Gastrocnemius medialis (tissue), 4 donors: ENCODE measurements at regions not wholly inside any gene's neighbourhood (a gene's known extent, or its start where the extent isn't known, plus 50 kb on each side); places are given as distances from the start of the nearest gene placed in this dataset.

Experiments used
- POLR2A ChIP-seq, 2 donors: fragments of 450-650 bp; IDR thresholded peaks; one replicate each; pipeline ENCODE4 v1.6.1; 2017; ENCODE audit warnings: antibody characterized with exemption in 2 of 2, mild to moderate bottlenecking in 2 of 2, moderate library complexity in 2 of 2
- TF ChIP-seq, protein P1 (sequence below), 5 experiments: fragments of 450-650 bp in 3 of 5; fragments of 200-600 bp in 2 of 5; sonication (generic) in 2 of 5; IDR thresholded peaks in 4 of 5; conservative IDR thresholded peaks in 1 of 5; 1 replicate in 4 of 5; 2 replicates in 1 of 5; pipeline ENCODE4 v1.5.1; 2016 to 2019; ENCODE audit warnings: antibody characterized with exemption in 5 of 5, mild to moderate bottlenecking in 3 of 5, moderate library complexity in 3 of 5

DNA sequence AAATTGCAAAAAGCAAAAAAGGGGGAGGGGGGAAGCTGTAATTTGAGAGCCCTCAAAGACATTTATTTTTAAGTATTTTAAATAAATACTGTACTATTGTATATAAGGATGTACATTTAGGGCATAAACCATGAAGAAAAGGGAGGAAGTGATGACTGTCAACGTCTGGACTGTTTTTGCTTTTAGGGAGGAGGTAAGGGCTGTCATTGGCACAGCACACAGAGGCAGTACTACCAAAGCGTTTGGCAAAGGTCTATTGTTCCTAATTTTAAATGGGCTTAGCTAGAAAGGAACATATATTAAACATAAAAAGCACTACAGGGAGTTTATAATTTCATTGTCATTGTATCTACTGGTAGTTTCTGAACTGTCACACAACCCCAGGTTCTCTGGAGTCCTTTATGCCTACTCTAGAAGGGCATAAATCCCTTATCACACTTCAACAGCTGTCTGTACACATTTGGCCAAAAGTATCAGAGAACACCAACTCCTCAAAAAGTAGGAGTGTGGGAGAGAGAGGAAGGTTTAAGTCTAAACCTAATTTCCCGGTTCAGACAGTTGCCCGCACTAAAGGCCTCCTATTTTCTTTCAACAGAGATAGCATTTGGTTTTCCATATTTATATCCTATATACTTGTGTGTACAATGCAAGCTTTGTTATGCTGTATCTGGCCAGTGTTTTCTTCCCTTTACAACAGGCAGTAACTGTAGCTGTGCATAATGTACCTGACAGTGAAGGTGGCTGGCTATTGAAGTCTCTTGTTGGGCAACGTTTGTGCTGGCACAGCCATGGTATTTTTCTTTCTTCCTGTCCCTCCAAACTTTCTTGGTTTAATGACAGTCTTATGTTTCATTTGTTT, 406.2 kb downstream of the KLF5 start:
- TF ChIP-seq, protein P1, sequence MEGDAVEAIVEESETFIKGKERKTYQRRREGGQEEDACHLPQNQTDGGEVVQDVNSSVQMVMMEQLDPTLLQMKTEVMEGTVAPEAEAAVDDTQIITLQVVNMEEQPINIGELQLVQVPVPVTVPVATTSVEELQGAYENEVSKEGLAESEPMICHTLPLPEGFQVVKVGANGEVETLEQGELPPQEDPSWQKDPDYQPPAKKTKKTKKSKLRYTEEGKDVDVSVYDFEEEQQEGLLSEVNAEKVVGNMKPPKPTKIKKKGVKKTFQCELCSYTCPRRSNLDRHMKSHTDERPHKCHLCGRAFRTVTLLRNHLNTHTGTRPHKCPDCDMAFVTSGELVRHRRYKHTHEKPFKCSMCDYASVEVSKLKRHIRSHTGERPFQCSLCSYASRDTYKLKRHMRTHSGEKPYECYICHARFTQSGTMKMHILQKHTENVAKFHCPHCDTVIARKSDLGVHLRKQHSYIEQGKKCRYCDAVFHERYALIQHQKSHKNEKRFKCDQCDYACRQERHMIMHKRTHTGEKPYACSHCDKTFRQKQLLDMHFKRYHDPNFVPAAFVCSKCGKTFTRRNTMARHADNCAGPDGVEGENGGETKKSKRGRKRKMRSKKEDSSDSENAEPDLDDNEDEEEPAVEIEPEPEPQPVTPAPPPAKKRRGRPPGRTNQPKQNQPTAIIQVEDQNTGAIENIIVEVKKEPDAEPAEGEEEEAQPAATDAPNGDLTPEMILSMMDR (IDR thresholded peaks at IDR 0.05 in 4 of 5, conservative IDR thresholded peaks at IDR 0.05 in 1 of 5) = no peak
- no peak for TF ChIP-seq POLR2A (IDR thresholded peaks at IDR 0.05)
